ENCODE measurements at regions not wholly inside any gene's neighbourhood (a gene's known extent, or its start where the extent isn't known, plus 50 kb on each side); places are given as distances from the start of the nearest gene placed in this dataset.

DNA sequence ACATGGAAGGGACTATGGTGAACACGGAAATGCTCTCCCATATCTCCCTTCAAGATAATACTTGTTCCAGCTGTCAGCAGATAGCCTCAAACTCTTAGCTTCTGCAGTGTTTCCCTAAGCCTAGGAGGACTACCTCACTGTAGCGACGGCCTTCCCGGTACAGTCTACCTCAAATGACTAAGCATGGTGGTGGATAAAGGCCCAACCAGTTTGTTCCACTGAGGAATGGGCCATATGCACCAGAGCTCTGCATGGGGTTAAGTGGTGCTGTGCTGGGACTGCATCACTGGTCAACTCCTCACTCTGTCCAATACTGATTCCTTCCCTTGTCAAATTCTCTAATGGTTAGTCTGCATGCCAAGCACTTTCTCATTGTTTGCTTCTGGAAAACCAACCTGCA, 119.6 kb upstream of the GNPDA2 start:
- TF ChIP-seq CEBPB (IDR thresholded peaks at IDR 0.05; ENCODE audit: low read depth, low read length) (no peak), NFE2L2 (IDR thresholded peaks at IDR 0.05; ENCODE audit: low read depth, low read length) (no peak), POLR2A (IDR thresholded peaks at IDR 0.05; ENCODE audit: low read depth, low read length) (no peak), FOS (IDR thresholded peaks at IDR 0.05; ENCODE audit: low read depth, low read length) (no peak), SMC3 (IDR thresholded peaks at IDR 0.05; ENCODE audit: low read depth, low read length) (no peak), BHLHE40 (IDR thresholded peaks at IDR 0.05; ENCODE audit: low read depth, low read length) (no peak), RFX5 (IDR thresholded peaks at IDR 0.05; ENCODE audit: low read depth, low read length) (no peak)
- TF ChIP-seq, protein P1, sequence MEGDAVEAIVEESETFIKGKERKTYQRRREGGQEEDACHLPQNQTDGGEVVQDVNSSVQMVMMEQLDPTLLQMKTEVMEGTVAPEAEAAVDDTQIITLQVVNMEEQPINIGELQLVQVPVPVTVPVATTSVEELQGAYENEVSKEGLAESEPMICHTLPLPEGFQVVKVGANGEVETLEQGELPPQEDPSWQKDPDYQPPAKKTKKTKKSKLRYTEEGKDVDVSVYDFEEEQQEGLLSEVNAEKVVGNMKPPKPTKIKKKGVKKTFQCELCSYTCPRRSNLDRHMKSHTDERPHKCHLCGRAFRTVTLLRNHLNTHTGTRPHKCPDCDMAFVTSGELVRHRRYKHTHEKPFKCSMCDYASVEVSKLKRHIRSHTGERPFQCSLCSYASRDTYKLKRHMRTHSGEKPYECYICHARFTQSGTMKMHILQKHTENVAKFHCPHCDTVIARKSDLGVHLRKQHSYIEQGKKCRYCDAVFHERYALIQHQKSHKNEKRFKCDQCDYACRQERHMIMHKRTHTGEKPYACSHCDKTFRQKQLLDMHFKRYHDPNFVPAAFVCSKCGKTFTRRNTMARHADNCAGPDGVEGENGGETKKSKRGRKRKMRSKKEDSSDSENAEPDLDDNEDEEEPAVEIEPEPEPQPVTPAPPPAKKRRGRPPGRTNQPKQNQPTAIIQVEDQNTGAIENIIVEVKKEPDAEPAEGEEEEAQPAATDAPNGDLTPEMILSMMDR (conservative IDR thresholded peaks at IDR 0.05; ENCODE audit: low read depth, low read length) = no peak
- TF ChIP-seq, protein P2, sequence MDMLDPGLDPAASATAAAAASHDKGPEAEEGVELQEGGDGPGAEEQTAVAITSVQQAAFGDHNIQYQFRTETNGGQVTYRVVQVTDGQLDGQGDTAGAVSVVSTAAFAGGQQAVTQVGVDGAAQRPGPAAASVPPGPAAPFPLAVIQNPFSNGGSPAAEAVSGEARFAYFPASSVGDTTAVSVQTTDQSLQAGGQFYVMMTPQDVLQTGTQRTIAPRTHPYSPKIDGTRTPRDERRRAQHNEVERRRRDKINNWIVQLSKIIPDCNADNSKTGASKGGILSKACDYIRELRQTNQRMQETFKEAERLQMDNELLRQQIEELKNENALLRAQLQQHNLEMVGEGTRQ (IDR thresholded peaks at IDR 0.05; ENCODE audit: low read depth, low read length) = no peak

Measured in IMR-90 (cell line).